NCI-H128 (cell line): ENCODE measurements at regions not wholly inside any gene's neighbourhood (a gene's known extent, or its start where the extent isn't known, plus 50 kb on each side); places are given as distances from the start of the nearest gene placed in this dataset.
"Not testable (repeated sequence)": the region's sequence is repeated elsewhere in the genome, so short reads cannot be mapped to it uniquely, and the experiment has no call there.

ENCODE experiments used
- DNase-seq: peaks from one replicate; lab custom pipeline; 2025; ENCODE audit not compliant: unreplicated experiment; lab: John Stamatoyannopoulos, UW

DNA sequence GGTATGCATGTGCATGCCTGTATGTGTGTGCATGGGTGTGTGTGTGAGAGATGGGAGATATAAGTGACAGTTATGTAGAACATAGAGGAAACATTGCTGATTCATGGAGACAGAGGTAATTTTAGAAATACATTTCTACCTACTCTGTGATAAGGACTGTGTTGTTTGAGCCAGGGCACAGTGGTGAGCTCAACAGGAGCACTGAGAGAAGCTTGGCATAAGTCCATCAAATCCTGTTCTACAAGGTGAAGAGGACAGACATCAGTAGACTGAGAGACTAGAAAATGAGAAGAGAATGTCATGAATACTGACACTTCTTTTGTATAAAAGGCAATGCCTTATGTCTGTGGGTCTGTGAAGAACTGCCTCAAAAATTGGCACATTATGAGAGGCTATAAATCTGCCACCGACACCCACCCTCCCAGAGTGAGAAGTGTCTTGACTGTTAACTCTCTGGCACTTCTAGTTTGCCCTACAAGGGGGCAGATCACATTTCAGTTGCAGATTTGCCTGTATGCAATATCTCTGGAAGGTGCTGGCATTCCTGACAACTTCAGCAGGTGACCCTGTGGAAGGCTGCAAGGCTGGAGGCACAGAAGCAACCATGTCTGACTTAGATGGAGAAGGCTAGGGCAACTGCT, 962.3 kb upstream of the NRXN1 start:
- DNase-seq = peak; percentile 85

DNA sequence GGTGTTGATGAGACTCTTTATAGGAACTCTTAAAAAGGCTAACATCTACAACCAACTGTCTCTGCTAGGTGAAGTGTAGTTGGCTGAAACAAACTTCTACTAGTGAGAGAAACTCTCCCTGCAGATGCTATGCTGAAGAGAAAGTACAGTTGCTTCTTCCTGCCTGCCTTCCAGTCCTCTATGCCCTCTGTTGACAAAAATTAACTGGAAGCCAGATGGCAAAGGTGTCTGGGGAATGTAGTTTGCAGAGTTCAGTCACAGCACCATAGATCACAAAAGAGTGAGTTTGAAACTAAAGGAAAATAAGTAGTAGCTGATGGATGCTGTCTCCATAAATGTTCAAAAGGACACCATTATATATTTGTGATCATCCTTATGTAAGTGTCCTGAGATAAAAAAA, 958.8 kb upstream of the NRXN1 start:
- no peak for DNase-seq

DNA sequence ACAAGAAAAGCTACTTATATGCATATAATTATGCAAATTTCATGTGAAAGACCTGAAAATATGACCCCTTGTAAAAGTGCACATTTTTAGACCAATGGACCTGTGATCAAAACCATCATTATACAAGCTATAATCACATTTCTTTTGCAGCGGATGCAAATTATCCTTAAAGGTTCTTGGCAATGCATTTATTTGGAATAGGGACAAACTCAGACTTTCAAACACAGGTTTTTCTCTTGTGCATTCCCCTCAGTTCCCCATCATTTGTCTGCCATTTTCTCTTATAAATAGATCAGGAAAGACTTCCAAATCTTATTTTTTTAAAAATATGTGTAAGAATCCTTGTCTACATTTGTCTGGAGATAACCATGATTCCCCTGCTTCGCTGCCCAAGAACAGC, 954.2 kb upstream of the NRXN1 start:
- DNase-seq = no peak

DNA sequence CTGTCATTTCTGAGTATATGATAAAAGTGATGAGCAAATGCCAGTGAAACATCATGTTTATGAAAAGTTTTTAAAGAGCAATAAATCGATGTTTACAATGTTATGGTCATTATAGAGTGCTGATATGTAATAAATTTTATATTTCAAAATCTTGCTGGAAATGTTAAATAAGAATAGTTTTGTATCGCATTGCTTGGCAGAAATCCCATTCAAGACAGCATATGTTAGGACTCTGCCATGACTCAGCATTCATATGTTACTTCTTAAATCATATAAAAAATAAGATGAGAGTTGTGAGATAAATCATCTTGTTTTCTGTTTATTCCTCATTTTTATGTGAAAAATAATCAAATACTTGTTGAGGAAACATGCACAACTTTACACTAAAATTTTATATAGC, 949.9 kb upstream of the NRXN1 start:
- no peak for DNase-seq

DNA sequence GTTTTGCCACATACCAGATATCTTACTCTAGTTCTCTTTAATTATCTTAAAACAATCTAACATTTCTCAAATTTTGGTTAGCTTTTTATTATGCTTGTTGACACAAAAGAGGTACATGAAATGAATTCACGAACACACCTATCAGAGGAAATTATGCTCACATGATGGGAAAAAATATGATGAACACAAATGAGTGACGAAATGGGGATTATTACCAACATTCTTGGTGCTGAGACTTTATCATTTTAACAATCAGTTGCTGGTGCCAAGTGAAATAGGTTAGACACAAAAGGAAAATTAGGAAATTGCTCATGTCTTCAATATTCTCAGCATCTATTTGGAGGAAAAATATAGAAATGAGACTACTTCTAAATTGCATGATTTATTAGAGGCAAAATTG, 944.7 kb upstream of the NRXN1 start:
- no peak for DNase-seq

DNA sequence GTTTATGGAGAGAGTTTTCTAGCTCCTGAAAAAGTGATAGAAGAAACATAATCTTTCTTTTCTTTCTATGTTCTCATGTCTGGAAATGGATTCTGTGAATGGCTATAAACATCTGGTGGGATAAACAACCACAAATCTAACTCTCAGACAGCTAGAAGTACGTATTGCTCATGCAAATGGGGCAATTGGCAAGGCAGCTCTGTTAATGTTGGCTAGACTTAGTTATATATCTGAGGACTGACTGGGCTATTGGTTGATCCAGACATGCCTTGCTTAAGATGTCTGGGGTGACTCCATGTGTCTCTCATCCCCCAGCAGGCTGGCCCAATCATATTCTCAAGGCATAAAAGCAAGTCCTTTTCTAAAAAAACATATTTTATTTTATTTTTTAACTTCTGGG, 939.2 kb upstream of the NRXN1 start:
- no peak for DNase-seq

DNA sequence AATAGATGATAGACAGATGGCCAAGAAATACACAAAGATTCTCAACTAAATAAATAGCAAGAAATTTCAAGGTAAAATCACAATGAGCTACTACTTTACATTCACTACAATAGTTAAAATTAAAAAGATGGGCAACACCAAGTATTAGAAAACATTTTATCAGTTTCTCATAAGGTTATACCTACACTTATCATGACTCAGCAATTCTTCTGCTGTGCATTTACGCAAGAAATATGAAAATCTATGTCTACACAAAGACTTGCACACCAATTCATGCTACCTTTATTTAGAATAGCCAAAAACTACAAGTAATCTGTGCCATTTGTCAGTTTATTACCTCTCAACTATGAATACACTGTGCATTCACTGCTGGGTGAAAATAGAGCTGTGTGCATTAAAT, 937.4 kb upstream of the NRXN1 start:
- no peak for DNase-seq

DNA sequence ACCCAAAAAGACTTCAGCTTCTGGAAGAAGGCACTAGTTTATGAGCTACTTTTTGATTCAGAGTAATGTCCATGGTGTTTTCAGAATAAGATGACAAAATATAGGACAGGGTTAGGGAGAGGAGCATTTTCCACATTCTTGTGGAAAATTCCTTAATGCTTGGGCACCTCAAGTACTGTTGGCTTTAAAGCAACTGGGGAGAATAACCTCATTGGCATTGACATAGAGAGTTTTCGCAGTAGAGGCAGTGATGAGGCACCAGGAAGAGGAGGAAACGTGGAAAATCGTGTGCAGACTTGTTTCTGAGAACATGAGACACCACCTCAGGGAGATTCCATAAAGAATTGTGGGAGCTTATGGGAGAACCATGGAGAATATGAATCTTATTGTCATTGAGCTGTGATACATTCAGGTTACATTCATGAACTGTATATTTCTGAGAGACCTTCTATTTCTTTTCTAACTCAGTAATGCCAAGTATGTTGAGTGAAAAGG, 929.0 kb upstream of the NRXN1 start:
- DNase-seq = no peak

DNA sequence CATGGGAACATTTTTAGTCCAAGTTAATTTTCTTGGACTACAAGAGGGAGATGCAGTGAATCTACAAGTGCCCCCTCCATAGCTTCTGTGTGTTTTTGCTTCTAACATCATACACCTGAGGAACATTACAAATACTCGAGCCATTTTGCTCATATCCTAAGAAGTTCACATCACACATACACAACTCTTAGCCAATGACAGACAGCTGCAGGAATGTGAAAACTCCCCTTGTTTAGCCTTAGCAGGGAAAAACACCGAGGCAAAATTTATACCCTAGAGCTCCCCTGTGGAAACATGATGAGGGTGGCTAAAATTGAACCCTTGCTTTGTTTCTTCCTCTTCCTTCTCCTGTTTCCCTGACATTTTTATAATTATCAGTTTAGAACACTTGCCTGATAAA, 928.3 kb upstream of the NRXN1 start:
- no peak for DNase-seq

DNA sequence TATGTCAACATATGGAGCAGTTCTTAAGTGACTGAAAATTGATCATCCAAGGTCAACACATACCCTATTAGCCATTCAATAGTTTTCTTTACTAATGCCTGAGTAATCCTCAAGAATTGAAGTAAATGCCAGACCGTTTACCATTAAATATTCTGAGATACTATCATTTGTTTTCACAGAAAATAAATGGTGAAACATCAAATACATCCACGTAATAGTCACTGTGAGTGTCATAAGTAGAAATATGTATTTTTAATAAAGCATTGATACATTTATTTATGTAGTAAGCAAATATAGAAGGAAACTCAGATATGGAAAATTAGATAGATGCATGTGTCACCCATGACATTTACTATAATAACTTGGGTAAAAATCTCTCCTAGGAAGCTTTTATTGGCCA, 927.8 kb upstream of the NRXN1 start:
- DNase-seq = no peak

DNA sequence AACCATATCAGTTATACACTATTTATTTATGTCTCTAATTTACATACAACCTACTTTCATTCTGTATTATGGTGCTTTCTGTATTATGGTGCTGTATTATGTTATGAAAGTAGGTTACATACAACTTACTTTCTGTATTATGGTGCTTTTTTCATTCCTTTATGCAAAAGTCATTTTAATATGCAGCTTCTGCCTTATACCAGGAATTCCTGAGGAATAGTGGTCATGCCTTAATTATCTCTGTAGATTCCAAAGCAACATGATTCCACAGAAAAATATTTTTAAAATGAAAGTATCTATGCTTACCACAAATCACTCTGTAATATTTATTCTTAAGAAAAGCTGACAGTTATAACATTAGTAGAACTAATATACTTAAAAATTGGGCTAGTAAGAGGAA, 922.0 kb upstream of the NRXN1 start:
- no peak for DNase-seq

DNA sequence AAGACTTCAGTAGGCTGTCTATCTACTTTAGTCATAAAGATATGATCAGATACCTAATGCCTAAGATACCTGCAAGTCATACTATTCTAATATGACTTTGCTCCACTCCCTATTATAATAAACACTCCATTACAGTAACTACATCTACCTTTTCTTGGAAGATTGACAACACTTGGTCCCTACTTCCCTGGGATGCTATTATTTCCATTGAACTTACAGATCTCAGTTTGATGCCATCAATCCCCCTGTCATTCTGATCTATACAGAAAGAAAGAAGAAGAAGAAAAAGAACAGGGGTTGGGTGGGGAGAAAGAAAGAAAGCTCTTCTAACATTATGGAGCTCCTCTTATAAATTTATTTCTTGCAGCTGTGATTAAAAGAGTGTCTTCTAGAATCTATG, 889.1 kb upstream of the NRXN1 start:
- DNase-seq = no peak

DNA sequence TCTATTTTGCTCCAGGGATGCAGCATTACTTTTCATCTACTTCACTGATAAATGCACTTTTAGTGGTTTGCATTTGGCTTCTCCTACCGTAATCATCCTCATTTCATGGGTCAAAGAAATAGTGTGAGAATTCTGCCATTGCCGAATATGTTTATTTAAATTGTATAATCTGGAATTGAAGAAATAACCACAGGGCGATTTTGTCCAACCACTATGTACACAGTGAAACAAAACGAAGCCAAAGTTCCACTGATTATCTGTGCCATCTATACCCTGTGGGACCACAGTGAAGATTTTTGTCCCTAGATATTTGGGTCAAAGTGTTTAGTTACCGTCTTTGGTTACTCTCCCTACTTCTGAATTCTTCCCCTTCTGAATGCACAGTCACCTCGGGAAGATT, 888.6 kb upstream of the NRXN1 start:
- no peak for DNase-seq

DNA sequence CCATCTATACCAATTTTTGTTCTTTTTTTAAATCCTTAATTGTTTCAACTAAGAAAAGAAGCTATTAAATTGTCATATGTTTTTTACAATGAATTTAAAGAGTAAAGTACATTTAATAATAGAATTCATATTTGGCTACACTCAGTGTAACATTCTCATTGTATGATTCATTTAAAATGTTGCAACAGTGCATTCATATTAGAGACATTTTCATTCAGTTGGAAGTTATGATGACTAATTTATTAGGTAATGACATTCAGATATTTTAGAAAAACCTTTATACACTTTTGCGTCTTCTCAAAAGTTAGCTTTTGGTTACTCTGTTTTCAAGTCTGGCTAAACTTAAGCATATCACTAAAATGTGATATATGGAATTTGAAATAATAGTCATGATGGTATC, 887.5 kb upstream of the NRXN1 start:
- DNase-seq = no peak

DNA sequence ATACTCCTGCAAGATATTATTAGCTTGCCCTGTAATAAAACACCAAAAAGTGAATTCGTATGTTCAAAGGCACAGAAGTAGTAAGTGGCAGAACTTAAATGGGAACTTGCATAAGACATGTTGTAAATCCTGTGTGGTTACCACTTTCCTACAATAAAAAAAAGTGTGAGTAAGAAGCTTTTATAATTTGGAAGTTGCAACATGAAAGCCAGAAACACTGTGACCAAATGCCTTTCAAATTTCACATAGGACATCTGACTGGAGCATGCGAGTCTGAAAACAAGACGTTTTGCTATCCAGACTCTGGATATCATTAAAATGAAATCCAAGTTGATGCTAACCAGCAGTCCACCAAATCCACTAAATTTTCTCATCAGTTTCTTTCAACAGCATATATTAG, 886.2 kb upstream of the NRXN1 start:
- DNase-seq = no peak

DNA sequence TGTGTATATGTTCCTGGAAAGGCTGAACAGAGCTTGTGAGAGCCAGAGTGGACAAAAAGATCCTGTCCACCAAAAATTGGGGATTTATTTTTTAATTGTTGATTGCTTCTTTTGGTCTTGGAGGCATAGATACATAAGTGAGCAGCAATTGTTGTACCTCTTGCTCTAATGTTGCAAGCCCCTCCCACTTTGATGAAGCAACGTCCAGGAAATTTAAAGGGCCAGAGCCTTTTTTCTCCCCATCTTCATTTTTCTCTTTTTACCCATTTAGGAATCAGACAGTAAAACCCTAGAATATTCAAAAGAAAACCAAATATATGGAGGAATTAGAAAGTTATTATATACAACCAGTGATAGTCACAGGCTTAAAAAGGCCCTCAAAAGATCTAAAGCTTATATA, 871.8 kb upstream of the NRXN1 start:
- no peak for DNase-seq

DNA sequence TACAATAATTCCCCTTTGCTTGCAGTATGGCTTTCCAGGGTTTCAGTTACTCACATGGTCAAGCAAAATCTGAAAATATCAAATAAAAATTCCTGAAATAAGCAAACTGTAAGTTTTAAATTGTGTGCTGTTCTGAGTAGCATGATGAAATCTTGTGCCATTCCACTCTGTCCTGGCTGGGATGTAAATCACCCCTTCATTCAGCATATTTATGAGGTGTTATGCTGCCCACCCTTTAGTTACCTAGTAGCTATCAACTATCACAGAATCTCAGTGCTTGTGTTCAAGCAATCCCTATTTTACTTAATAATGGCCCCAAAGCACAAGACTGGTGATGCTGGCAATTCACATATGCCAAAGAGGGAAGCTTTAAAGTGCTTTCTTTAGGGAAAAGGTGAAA, 867.7 kb upstream of the NRXN1 start:
- DNase-seq = no peak

DNA sequence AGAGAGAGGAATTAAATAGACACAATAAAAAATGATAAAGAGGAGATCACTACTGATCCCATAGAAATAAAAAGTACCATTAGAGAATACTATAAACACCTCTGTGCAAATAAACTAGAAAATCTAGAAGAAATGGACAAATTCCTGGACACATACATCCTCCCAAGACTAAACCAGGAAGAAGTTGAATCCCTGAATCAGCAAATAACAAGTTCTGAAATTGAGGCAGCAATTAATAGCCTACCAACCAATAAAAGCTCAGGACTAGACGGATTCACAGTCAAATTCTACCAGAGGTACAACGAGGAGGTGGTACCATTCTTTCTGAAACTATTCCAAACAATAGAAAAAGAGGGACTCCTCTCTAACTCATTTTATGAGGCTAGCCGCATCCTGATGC, 862.7 kb upstream of the NRXN1 start:
- not testable (repeated sequence) for DNase-seq

DNA sequence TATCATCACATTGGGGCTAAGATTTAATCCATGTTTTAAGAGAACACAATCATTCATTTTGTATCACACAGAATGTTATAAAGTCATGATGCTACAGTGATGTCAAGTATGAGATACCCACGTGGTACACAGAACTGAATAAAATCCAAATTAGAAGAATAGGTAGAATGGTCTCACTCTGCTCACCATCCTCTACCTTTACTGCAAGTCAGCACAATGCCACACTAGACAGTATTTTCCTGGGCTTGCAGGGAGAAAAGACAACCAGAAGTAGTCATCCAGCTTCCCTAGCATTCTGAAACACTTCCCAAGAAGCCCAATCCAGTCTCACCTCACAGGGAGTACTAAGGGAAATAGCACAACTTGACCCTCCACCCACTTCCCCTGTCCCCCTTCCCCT, 856.2 kb upstream of the NRXN1 start:
- no peak for DNase-seq

DNA sequence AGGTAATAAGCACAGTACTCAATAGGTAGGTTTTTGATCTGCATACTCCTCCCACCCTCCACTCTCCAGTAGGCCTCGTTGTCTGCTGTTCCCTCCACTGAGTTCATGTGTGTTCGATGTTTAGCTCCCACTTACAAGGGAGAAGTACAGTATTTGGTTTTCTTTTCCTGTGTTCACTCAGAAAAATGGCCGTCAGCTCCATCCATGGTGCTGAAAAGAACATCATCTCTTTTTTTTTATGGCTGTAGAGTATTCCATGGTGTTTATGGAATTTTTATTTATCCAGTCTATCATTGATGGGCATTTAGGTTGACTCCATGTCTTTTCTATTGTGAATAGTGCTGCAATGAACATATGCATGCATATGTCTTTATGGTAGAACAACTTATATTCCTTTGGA, 849.7 kb upstream of the NRXN1 start:
- DNase-seq = no peak

DNA sequence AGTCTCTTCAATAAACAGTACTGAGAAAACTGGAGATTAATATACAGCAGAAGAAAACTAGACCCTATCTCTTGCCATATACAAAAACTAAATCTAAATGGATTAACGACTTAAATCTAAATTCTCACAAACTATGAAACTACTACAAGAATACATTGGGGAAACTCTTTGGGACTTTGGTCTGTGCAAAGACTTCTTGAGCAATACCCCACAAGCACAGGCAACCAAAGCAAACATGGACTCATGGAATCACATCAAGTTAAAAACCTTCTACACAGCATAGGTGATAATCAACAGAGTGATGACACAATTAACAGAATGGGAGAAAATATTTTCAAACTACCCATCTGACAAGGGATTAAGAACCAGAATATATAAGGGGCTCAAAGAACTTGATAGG, 848.2 kb upstream of the NRXN1 start:
- DNase-seq = no peak

DNA sequence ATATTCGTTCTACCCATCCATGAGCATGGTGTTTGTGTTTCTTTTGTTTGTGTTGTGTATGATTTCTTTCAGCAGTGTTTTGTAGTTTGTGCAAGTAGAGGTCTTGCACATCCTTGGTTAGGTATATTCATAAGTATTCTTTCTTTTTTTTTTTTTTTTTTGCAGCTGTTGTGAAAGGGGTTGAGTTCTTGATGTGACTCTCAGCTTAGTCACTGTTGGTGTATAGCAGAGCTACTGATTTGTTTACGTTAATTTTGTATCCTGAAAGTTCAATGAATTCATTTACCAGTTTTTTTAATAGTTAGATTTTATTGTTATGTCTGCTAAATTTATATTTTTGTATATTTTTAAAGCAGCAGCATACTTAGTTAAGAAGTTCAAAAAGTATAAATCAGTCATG, 834.4 kb upstream of the NRXN1 start:
- DNase-seq = no peak

DNA sequence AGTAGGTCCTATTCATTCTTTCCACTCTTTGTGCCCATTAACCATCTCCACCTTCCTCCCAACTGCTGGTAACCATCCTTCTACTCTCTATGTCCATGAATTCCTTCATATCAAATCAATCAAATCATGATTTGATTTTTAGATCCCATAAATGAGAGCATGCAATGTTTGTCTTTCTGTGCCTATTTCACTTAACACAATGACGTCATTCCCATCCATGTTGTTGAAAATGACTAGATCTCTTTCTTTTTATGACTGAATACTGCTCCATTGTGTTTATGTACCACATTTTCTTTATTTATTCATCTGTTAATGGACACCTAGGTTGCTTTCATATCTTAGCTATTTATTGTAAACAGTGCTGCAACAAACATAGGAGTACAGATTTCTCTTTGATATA, 827.3 kb upstream of the NRXN1 start:
- no peak for DNase-seq

DNA sequence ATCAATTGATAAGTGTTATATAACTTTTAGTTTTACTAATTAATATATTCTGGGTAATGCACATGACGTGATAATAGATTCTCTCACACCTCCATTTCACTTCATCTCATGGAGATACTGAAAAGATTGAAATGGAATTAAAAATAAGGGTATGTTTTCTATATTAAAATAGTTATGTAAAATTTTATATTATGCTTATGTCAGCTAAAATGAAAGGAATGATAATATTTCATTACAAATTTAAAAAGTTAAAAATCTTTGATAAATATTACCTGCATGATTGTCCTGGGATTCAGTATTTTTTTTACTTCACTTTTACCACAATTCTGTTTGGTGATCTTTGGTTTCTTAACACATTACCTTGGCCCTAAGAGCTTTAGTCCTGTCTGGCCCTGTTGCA, 823.8 kb upstream of the NRXN1 start:
- no peak for DNase-seq
